LNCaP clone FGC (cell line): ENCODE measurements at regions not wholly inside any gene's neighbourhood (a gene's known extent, or its start where the extent isn't known, plus 50 kb on each side); places are given as distances from the start of the nearest gene placed in this dataset.

Experiments used
- DNase-seq: peaks from one replicate; pipeline ENCODE4 v3.0.0-alpha.2; 2011; ENCODE audit warnings: low read depth
- H3K4me3 ChIP-seq: 2 replicates; pipeline ENCODE4 v1.5.1; 2011; ENCODE audit warnings: mild to moderate bottlenecking, low read depth, low read length, control low read depth
- CTCF ChIP-seq: IDR thresholded peaks from 2 replicates; pipeline ENCODE4 v1.5.1; 2012; ENCODE audit warnings: mild to moderate bottlenecking; ENCODE audit not compliant: control insufficient read depth, insufficient read depth; ENCODE audit errors: extremely low read depth

- DNase-seq, result no peak
- TF ChIP-seq CTCF, result no peak
- H3K4me3 ChIP-seq, result no peak overlapping the region
Observed at GRCh38 chr1:29853716-29854330, 617.5 kb downstream of the PTPRU start.

DNA sequence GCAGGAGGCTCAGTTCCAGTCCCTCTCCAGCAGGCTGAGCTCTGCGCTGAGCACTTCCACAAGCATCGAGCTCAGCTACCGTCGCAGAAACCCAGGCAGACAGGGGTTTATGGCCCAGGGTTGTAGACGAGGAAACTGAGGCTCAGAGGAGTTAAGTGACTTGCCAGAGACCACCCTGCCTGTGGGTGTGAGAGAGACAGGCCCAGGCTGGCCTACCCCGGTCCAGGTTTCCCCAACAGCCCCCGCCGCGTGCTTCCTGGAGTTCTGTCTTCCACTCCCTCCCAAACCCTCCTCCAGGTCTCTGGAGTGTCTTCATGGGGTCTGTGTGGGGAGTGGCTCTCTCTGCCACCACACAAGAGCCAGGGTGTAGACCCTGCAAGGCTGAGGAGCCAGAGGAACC lies 615.9 kb downstream of the PTPRU start:
- H3K4me3 ChIP-seq, result no peak overlapping the region
- DNase-seq, result no peak
- TF ChIP-seq CTCF, result no peak

DNA sequence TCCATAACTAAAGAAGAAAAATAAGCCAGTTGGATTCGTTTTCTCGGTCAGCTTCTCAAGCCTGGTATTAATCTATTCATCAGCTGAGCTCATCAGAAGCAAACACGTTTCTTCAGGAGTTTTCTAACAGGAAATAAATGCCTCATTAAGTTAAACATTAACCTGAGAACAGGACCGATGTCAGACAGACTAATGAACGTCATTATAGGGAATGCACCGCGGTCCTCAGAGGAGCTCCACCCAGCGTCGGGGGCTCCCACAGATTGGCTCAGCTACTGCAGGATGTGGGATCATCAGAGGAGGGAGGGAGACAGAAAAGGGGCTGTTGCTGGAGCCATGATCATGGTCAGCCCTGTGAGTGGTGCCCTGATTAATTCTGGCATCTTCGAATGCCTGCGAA lies 615.4 kb downstream of the PTPRU start:
- no peak overlapping the region for H3K4me3 ChIP-seq
- TF ChIP-seq CTCF, result no peak
- DNase-seq, result peak; percentile 78

- H3K4me3 ChIP-seq, result no peak overlapping the region
- no peak for DNase-seq
- TF ChIP-seq CTCF, result no peak
Observed at GRCh38 chr1:29849991-29850757, 613.9 kb downstream of the PTPRU start.

- peak; percentile 50 for TF ChIP-seq CTCF
- H3K4me3 ChIP-seq, result no peak overlapping the region
- no peak for DNase-seq
Observed at GRCh38 chr1:29849038-29849750, 612.9 kb downstream of the PTPRU start.

GRCh38 chr1:29845910-29846309 lies 609.6 kb downstream of the PTPRU start:
- TF ChIP-seq CTCF, result no peak

DNA sequence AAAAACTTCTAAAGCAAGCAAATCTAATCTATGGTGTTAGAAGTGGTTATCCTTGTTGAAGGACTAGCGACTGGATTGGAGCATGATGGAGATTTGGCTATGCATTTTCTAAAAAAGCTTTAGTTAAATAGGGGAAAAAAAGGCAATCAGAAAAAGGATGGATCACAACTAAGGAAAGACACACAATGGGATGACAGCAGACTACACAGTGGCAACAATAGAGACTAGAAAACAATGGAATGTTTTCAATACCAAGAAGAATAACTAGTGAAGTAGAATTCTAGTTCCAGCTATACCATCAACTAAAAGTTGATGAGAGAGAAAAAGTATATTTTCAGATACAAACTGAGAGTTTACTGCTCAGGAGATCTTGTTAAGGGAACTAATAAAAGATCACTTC lies 605.8 kb downstream of the PTPRU start:
- no peak for TF ChIP-seq CTCF
- H3K4me3 ChIP-seq, result no peak overlapping the region

More at GRCh38 chr1:29845910-29846309, 609.6 kb downstream of the PTPRU start:
- H3K4me3 ChIP-seq, result no peak overlapping the region
- no peak for DNase-seq

More for the DNA sequence above, 605.8 kb downstream of the PTPRU start:
- DNase-seq, result no peak
